Immature natural killer cell (primary cell): ENCODE measurements at regions not wholly inside any gene's neighbourhood (a gene's known extent, or its start where the extent isn't known, plus 50 kb on each side); places are given as distances from the start of the nearest gene placed in this dataset.

Experiments used
- DNase-seq, 3 donors: peaks; one replicate each; pipeline ENCODE4 v3.0.0; 2022; ENCODE audit warnings: mixed read lengths in 1 of 3
- H3K27ac Mint-ChIP-seq, 6 donors: one replicate each; pipeline ENCODE4 v1.8.0; 2020; ENCODE audit warnings: mixed read lengths in 6 of 6, mild to moderate bottlenecking in 5 of 6, inconsistent platforms in 4 of 6, moderate library complexity in 3 of 6
- H3K27me3 Mint-ChIP-seq, 3 donors: one replicate each; pipeline ENCODE4 v1.8.0; 2020 to 2021; ENCODE audit warnings: low read depth in 3 of 3, mild to moderate bottlenecking in 3 of 3, mixed read lengths in 3 of 3, moderate library complexity in 3 of 3, inconsistent platforms in 1 of 3
- H3K36me3 Mint-ChIP-seq, 3 donors: one replicate each; pipeline ENCODE4 v1.8.0; 2020; ENCODE audit warnings: mixed read lengths in 3 of 3, inconsistent platforms in 2 of 3, mild to moderate bottlenecking in 2 of 3
- H3K4me1 Mint-ChIP-seq, 2 donors: one replicate each; pipeline ENCODE4 v1.8.0; 2020; ENCODE audit warnings: inconsistent platforms in 2 of 2, mild to moderate bottlenecking in 2 of 2, mixed read lengths in 2 of 2, moderate library complexity in 1 of 2
- H3K4me3 Mint-ChIP-seq, 5 donors: one replicate each; pipeline ENCODE4 v1.8.0; 2020; ENCODE audit warnings: mild to moderate bottlenecking in 5 of 5, mixed read lengths in 5 of 5, inconsistent platforms in 3 of 5, moderate library complexity in 3 of 5
- H3K9me3 Mint-ChIP-seq, 6 donors: one replicate each; pipeline ENCODE4 v1.8.0; 2020; ENCODE audit warnings: mild to moderate bottlenecking in 6 of 6, mixed read lengths in 6 of 6, inconsistent platforms in 4 of 6, moderate library complexity in 3 of 6

- no peak for DNase-seq
- Mint-ChIP-seq H3K27ac (no peak overlapping the region), H3K36me3 (no peaks in the 10 kb centered on the region), H3K4me3 (no peak overlapping the region), H3K4me1 (peaks cover 0 to 2% of the 10 kb centered on the region in 2 donors), H3K27me3 (peaks cover 0 to 4% (median 2%) of the 10 kb centered on the region in 3 donors), H3K9me3 (peaks cover 0 to 6% (median 0%) of the 10 kb centered on the region in 6 donors)
Measured at GRCh38 chr7:91323626-91324158, 59.5 kb downstream of the FZD1 start.

GRCh38 chr7:91324663-91325062, 60.4 kb downstream of the FZD1 start:
- DNase-seq, result no peak
- no peak overlapping the region for H3K4me3 Mint-ChIP-seq
- no peaks in the 10 kb centered on the region for H3K36me3 Mint-ChIP-seq
- no peak overlapping the region for H3K27ac Mint-ChIP-seq
- H3K9me3 Mint-ChIP-seq, result peaks cover 0 to 6% (median 0%) of the 10 kb centered on the region in 6 donors
- peaks cover 0 to 4% (median 2%) of the 10 kb centered on the region in 3 donors for H3K27me3 Mint-ChIP-seq
- H3K4me1 Mint-ChIP-seq, result peaks cover 0 to 2% of the 10 kb centered on the region in 2 donors

- H3K9me3 Mint-ChIP-seq, result peaks cover 0 to 6% (median 0%) of the 10 kb centered on the region in 6 donors
- H3K36me3 Mint-ChIP-seq, result no peaks in the 10 kb centered on the region
- DNase-seq, result no peak
- H3K4me1 Mint-ChIP-seq, result peaks cover 0 to 2% of the 10 kb centered on the region in 2 donors
- peaks cover 0 to 4% (median 2%) of the 10 kb centered on the region in 3 donors for H3K27me3 Mint-ChIP-seq
- no peak overlapping the region for H3K4me3 Mint-ChIP-seq
- no peak overlapping the region for H3K27ac Mint-ChIP-seq
Measured at GRCh38 chr7:91325726-91326125, 61.5 kb downstream of the FZD1 start.

GRCh38 chr7:91326516-91327199, 62.4 kb downstream of the FZD1 start:
- H3K36me3 Mint-ChIP-seq, result no peaks in the 10 kb centered on the region
- H3K4me1 Mint-ChIP-seq, result peaks cover 0 to 2% of the 10 kb centered on the region in 2 donors
- H3K27me3 Mint-ChIP-seq, result peaks cover 0 to 2% (median 2%) of the 10 kb centered on the region in 3 donors
- peaks cover 0 to 6% (median 0%) of the 10 kb centered on the region in 6 donors for H3K9me3 Mint-ChIP-seq
- no peak overlapping the region for H3K4me3 Mint-ChIP-seq
- no peak for DNase-seq
- no peak overlapping the region for H3K27ac Mint-ChIP-seq

- no peak overlapping the region for H3K4me3 Mint-ChIP-seq
- H3K4me1 Mint-ChIP-seq, result peaks cover 0 to 2% of the 10 kb centered on the region in 2 donors
- no peaks in the 10 kb centered on the region for H3K36me3 Mint-ChIP-seq
- DNase-seq, result no peak
- peaks cover 0 to 2% (median 0%) of the 10 kb centered on the region in 3 donors for H3K27me3 Mint-ChIP-seq
- no peak overlapping the region for H3K27ac Mint-ChIP-seq
- H3K9me3 Mint-ChIP-seq, result peaks cover 0 to 6% (median 0%) of the 10 kb centered on the region in 6 donors
Measured at GRCh38 chr7:91327346-91327745, 63.1 kb downstream of the FZD1 start.

GRCh38 chr7:91329571-91329970, 65.3 kb downstream of the FZD1 start:
- no peak for DNase-seq
- Mint-ChIP-seq H3K27me3 (peaks cover 0 to 2% (median 1%) of the 10 kb centered on the region in 3 donors), H3K36me3 (no peaks in the 10 kb centered on the region), H3K4me3 (no peak overlapping the region), H3K9me3 (peaks cover 0 to 10% (median 7%) of the 10 kb centered on the region in 6 donors), H3K4me1 (peaks cover 0 to 2% of the 10 kb centered on the region in 2 donors), H3K27ac (no peak overlapping the region)

GRCh38 chr7:91330191-91330808, 66.1 kb downstream of the FZD1 start:
- Mint-ChIP-seq H3K9me3 (peaks cover 0 to 12% (median 7%) of the 10 kb centered on the region in 6 donors), H3K4me1 (peaks cover 0 to 2% of the 10 kb centered on the region in 2 donors), H3K4me3 (no peak overlapping the region), H3K27me3 (peaks cover 0 to 2% (median 1%) of the 10 kb centered on the region in 3 donors), H3K36me3 (no peaks in the 10 kb centered on the region), H3K27ac (no peak overlapping the region)
- no peak for DNase-seq

GRCh38 chr7:91330866-91331265, 66.6 kb downstream of the FZD1 start:
- Mint-ChIP-seq H3K4me3 (no peak overlapping the region), H3K4me1 (peaks cover 0 to under 1% of the 10 kb centered on the region in 2 donors), H3K36me3 (no peaks in the 10 kb centered on the region), H3K9me3 (peaks cover 0 to 18% (median 6%) of the 10 kb centered on the region in 6 donors), H3K27me3 (peaks cover 0 to 3% (median 1%) of the 10 kb centered on the region in 3 donors), H3K27ac (no peak overlapping the region)
- no peak for DNase-seq

- Mint-ChIP-seq H3K27me3 (peaks cover 0 to 3% (median 1%) of the 10 kb centered on the region in 3 donors), H3K4me1 (no peaks in the 10 kb centered on the region), H3K36me3 (no peaks in the 10 kb centered on the region), H3K4me3 (no peak overlapping the region), H3K27ac (no peak overlapping the region), H3K9me3 (peaks cover 3 to 34% (median 7%) of the 10 kb centered on the region in 6 donors)
- DNase-seq, result no peak
Measured at GRCh38 chr7:91336106-91336505, 71.9 kb downstream of the FZD1 start.

- DNase-seq, result no peak
- Mint-ChIP-seq H3K36me3 (no peaks in the 10 kb centered on the region), H3K27me3 (peaks cover 0 to 3% (median 1%) of the 10 kb centered on the region in 3 donors), H3K27ac (no peak overlapping the region), H3K4me3 (no peak overlapping the region), H3K9me3 (peaks cover 3 to 31% (median 5%) of the 10 kb centered on the region in 6 donors), H3K4me1 (no peaks in the 10 kb centered on the region)
Measured at GRCh38 chr7:91338226-91339020, 74.2 kb downstream of the FZD1 start.

- Mint-ChIP-seq H3K27me3 (no peaks in the 10 kb centered on the region), H3K36me3 (no peaks in the 10 kb centered on the region), H3K4me3 (no peak overlapping the region), H3K27ac (no peak overlapping the region), H3K9me3 (peaks cover 0 to 10% (median 3%) of the 10 kb centered on the region in 6 donors), H3K4me1 (peaks cover 0 to 2% of the 10 kb centered on the region in 2 donors)
- no peak for DNase-seq
Measured at GRCh38 chr7:91342346-91342745, 78.1 kb downstream of the FZD1 start.

- Mint-ChIP-seq H3K27me3 (no peaks in the 10 kb centered on the region), H3K27ac (no peak overlapping the region), H3K9me3 (peaks cover 0 to 10% (median 5%) of the 10 kb centered on the region in 6 donors), H3K4me1 (peaks cover 0 to 2% of the 10 kb centered on the region in 2 donors), H3K36me3 (peaks cover 0 to 3% (median 0%) of the 10 kb centered on the region in 3 donors), H3K4me3 (no peak overlapping the region)
- DNase-seq, result no peak
Measured at GRCh38 chr7:91343420-91343960, 79.3 kb downstream of the FZD1 start.

- Mint-ChIP-seq H3K4me3 (no peak overlapping the region), H3K9me3 (peaks cover 0 to 10% (median 2%) of the 10 kb centered on the region in 6 donors), H3K36me3 (peaks cover 0 to 3% (median 0%) of the 10 kb centered on the region in 3 donors), H3K4me1 (peaks cover 0 to 2% of the 10 kb centered on the region in 2 donors), H3K27ac (no peak overlapping the region), H3K27me3 (no peaks in the 10 kb centered on the region)
- no peak for DNase-seq
Measured at GRCh38 chr7:91343996-91344629, 79.9 kb downstream of the FZD1 start.
